ENCODE measurements at regions not wholly inside any gene's neighbourhood (a gene's known extent, or its start where the extent isn't known, plus 50 kb on each side); places are given as distances from the start of the nearest gene placed in this dataset.

DNA sequence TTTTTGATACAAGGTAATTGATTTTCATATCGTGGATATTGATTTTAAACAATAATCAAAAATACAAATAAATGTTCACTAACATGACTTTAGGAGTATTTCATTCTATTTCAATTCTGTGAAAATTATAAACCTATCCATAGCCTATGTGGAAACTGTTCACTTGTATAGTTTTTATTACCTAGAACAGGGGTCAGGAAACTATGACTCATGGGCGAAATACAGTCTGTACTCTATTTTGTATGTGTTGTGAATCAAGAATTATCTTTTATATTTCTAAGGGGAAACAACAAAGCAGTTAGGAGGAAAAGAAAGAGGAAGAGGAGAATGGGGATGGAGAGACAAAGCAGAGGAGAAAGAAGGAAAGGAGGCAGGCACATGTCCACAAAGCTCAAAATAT lies 181.7 kb upstream of the VRK2 start:
- no peak overlapping the region for H3K4me3 ChIP-seq (ENCODE audit: low read depth, low read length)
- DNase-seq (ENCODE audit: low read depth), result no peak

DNA sequence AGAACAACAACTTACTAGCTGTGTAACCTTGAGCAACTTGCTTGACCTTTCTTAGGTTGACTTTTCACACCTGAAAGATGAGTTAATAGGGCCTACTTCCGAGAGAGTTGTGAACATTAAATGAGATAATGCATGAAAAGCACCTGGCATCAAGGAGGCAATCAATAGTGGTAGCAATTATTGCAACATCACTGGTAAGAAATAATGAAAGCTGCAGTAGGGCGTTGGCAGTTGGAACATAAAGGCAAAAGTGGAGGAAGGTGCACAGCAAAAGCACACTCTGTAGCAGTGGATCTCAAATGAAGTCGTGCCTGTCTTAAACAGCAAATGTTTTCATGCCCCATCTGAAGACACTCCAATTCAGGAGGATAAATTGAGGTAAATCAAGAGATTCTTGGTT lies 178.9 kb upstream of the VRK2 start:
- no peak overlapping the region for H3K4me3 ChIP-seq (ENCODE audit: low read depth, low read length)
- no peak for DNase-seq (ENCODE audit: low read depth)

DNA sequence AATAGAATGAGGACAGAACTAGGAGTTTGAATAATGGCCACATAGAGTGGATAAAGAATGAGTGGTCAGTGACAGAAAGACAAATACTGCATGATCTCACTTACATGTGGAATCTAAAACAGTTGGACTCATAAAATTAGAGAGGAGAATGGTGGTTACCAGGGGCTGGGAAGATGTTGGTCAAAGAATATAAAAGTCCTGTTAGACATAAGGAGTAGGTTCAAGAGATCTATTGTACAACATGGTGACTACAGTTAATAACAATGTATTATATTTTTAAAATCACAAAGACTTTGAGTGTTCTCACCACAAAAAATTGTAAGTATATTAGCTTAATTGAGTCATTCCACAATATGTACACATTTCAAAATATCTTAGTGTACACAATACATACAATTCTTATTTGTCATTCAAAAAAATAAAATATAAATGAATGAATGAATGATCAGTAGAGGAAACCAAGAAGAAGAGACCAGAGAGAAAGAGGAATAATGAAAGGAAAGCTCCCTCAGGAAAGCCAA lies 177.9 kb upstream of the VRK2 start:
- no peak overlapping the region for H3K4me3 ChIP-seq (ENCODE audit: low read depth, low read length)
- no peak for DNase-seq (ENCODE audit: low read depth)

DNA sequence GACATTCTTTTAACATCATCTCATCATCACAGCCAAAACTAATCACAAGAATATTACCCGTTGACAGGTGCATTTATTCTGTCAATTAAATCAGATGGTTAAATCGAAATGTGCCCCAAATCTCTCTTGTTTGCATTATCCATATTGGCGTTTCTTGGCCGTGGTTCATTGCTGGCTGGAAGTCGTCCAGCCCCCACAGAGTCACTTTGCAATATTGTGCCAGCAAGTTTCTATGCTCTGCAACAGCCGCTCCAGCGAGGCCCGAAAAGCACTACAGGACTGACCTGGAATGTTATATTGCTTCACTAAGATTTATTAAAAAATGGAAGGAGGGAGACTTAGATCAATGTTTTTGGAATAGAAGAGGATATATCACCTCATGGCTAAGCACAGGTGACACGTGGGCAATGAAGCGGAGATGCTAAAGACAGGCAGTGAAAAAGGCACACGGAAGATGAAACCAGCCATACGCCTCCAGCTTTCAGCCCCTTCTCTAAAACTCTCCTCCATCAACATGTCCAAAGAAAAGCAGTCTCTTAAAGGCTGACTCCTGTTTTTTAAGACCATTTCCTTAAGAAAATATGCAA lies 176.8 kb upstream of the VRK2 start:
- H3K4me3 ChIP-seq (ENCODE audit: low read depth, low read length), result no peak overlapping the region
- no peak for DNase-seq (ENCODE audit: low read depth)

DNA sequence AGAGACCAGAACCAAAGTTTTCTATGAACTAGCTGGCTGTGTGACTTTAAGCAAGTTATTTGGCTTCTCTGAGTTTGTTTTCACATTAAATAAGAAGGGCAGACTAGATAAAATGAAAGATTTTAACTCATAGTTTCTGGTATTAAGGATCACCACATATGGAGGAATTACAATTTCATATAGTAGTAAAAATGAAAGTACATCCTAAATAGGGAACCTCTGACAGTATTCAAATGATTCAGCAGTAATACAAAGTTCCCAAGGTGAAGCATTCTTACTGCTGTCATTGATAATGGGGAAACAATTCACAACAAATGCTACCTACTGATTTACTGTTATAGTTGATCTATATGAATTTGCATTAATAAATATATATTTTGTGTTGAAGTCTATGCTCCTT lies 170.3 kb upstream of the VRK2 start:
- no peak overlapping the region for H3K4me3 ChIP-seq (ENCODE audit: low read depth, low read length)
- no peak for DNase-seq (ENCODE audit: low read depth)

DNA sequence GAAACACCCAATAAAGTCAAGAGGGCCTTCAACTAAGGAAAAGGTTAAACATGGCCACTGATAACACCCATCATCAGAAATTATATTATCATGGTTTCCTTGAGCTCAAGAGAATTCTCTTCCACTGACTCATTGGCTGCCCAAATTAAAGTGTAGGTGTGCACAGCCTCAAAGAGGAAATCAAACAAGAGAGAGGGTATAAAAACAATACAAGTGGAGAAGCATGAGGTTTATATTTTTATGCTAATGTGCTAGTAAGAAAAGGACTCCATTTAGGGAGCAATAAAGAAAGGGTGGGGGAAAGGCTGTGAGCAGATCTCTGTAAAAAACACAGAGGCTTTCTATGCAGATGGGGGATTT lies 168.8 kb upstream of the VRK2 start:
- no peak overlapping the region for H3K4me3 ChIP-seq (ENCODE audit: low read depth, low read length)
- no peak for DNase-seq (ENCODE audit: low read depth)

DNA sequence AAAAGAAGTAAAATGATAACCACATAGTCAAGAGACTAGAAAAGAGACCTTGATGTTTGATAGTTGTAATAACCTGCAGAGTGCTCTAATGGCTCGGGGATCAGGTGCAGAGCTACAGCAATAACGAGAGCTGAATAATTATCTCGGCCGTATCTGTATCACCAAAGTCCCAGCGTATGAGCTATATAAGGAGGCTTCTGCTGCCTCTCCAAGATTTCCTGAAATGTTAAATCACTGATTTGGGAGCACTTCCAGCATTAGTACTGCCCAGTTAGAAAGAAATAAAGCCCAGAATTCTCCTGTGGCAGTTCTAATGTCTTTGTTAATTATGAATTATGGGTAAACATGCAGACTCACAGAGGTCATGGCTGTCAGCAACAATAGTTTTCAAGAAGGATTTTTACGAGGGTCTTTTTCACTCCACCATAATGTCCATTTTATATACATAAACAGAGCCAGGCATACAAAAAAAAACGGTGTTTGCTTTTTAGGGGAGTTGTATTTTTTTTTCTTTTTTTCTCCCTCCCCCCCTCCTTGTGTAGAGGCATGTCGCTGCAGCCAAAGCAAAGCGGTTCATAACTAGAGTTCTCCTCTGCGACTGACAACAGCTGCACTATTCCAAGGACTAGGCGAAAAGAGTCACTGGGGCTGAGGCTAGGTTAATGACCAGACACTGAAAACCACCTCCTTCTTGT lies 168.3 kb upstream of the VRK2 start:
- no peak for DNase-seq (ENCODE audit: low read depth)
- H3K4me3 ChIP-seq (ENCODE audit: low read depth, low read length), result no peak overlapping the region

DNA sequence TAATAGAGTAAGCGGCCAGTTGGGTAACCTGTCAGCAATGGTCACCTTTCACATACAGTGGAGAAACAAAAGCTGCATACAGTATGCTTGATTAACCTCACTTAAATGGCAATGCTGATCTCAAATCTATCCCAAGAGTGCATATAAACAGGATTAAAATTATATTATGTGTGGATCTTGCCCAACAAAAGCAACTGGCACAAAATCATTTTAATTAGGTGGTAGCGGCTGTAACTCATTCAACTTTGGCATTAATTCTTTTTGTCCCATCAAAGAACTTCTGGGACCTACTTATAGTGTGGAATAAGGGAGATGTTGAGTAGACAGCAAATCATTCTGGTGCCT lies 167.8 kb upstream of the VRK2 start:
- no peak for DNase-seq (ENCODE audit: low read depth)

DNA sequence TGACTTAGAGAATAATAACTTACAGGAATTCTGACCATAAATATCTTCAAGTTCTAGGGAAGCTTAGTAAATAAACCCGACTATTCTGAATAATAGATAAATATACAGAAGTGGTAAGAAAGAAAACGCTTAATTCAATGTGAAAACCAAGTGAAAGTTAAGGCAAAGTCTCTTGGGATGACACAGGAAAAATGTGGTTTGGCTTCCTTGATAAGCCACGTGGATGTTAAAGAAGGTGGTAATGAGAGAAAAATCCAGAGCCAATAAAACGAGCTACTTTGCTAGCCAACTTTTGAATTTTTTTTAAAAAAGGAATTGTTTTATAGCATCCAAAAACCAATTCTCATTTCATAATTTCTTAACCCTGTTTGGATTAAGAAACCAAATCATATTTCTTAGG lies 166.2 kb upstream of the VRK2 start:
- no peak for DNase-seq (ENCODE audit: low read depth)
- H3K4me3 ChIP-seq (ENCODE audit: low read depth, low read length), result no peak overlapping the region

More for the DNA sequence above, 167.8 kb upstream of the VRK2 start:
- no peak overlapping the region for H3K4me3 ChIP-seq (ENCODE audit: low read depth, low read length)

DNA sequence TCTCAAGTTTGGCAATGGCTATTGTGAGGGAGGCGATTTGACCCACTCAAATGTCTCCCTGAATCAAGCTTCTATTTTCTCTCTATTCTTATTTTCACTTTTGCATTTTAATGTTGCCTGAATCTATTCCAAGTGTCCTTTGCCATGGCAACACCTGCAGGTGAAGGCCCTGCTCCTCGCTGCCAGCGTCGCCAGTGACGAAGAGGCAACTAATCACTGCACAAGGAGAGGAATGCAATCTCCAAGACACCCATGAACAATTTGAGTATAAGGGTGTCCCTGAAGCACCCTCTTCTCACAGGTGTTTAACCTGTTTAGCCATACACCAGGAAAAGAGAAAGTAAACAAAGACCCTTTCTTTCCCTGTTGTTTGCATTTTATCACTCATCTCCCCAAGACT lies 165.6 kb upstream of the VRK2 start:
- no peak for DNase-seq (ENCODE audit: low read depth)
- no peak overlapping the region for H3K4me3 ChIP-seq (ENCODE audit: low read depth, low read length)

DNA sequence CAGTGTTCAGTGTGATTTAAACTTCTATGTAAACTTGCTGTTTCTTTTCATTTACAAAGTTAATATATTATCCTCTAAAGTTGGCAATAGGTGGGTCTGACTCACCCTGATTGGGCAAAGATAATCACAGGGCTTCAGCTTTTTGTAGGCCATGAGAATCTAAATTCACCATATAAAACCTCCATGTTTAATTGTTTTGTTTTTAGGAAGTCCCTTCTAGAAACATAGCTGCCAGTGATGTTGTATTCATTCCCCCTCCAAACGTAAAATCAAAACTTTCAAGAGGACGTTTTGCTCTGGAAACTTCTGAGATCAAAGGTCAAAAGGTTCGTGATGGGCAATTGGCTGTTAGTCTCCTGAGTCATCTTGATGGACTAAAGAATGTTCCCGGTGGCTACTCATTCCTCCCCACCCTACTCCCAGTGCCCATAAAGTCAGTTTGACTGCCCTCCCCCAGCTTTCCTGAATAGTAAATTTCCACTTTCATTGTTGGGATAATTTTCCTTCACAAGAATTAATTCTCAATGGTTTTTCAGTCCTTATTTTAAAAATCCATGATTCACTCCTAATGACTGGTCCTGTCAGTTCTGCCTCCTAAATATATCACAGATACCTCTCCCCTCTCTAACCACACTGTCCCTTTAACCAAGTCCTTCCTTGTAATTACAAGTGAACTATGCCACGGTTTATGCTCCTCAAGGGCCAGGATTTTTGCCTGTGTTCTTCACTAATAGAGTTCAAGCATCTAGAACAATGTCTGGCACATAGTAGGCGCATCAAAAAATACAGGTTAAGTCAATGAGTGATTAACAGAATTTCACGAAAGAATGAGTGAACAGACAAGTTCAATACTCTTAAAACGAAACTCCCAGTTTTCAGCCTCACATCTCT lies 164.4 kb upstream of the VRK2 start:
- peak; percentile 51 for DNase-seq (ENCODE audit: low read depth)
- no peak overlapping the region for H3K4me3 ChIP-seq (ENCODE audit: low read depth, low read length)

DNA sequence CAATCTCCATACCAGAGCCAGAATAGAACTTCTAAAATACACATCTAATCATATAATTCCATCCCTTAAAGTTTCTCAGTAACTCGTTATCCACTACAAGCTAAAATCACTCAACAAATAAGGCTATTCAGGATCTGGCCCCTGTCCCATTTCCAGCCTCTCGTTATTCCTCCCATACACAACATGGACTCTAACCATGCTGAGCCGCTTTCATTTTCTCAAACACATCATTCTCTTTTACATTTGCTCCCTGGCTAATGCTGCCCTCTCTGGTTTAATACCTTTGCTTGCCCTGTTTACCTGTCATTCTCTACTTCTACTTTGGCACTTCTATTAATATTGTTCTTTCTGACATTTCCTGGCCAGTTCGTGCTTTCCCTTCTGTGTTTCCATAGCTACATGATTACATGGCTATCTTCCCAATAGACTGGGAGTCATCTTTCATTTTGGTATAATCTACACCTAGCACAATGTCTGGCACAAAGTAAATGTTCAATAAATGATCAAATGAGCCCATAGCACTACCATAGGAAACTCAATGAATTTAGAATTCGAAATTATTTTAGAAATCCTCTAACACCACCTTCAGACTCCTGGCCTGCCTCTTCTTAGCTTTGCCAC lies 163.6 kb upstream of the VRK2 start:
- H3K4me3 ChIP-seq (ENCODE audit: low read depth, low read length), result no peak overlapping the region

DNA sequence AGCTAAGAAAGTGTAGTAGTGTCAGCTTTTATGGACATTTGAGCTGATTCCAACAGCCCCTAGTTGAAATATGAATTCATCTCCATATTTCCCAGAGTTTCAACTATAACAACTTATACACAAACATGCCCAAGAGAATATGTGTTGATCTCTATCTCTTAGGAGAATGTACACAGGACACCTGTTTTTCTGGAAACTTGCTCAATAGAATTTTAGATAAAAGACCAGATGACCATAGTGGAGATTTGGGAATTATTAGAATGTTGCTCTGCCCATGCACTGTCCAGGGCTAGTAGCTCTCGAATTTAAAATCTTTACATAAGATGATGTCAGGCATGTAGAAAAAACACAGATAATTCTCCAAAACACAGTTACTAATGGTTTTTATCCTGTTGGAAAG lies 162.3 kb upstream of the VRK2 start:
- H3K4me3 ChIP-seq (ENCODE audit: low read depth, low read length), result no peak overlapping the region
- DNase-seq (ENCODE audit: low read depth), result no peak

More for the DNA sequence above, 163.6 kb upstream of the VRK2 start:
- no peak for DNase-seq (ENCODE audit: low read depth)

DNA sequence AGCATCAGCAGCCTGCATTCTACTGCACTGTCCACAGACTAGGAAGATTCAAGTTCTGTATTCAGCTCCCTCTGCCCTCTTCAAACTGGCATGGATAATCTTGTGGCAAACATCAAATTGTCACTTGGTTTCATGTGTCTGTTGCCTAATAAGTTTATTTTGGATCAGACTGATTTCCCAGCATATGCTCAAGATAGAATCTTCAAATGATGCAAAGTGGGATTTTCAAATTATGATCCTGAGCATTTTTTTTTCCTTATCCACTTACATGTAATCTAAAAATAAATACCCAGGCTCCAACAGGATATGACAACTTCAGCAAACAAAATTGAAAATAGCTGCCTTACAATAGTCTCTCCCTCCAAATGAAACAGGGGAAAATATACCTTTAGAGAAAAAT lies 160.9 kb upstream of the VRK2 start:
- H3K4me3 ChIP-seq (ENCODE audit: low read depth, low read length), result no peak overlapping the region
- no peak for DNase-seq (ENCODE audit: low read depth)

DNA sequence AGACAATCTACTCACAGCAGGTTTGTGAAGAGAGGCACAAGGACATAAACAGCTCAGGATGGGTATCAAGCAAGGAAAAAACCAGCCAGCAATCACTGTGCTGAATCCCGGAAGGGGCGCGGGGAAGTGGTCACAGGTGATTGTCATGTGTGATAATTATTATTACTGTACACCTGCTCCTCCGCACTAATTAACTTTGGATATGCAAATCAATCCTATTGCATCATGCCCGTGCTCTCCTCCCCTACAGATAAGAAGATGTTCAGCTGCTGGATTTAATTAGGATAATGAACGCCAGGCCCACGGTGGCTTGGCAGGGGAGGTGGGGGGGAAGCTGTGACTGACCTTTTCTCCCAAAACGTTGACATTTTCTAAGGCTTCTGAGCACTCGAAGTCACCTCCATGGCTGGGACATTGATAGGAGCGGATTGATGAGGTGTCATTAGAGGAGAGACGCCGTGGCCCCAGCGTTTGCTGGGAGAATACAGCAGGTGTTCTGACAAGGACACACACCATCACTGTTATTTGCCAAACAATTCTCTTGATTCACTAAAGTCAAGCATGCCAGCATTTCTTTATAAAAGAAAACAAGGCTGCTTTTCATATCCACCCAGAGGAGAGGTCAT lies 160.3 kb upstream of the VRK2 start:
- no peak for DNase-seq (ENCODE audit: low read depth)
- H3K4me3 ChIP-seq (ENCODE audit: low read depth, low read length), result no peak overlapping the region

DNA sequence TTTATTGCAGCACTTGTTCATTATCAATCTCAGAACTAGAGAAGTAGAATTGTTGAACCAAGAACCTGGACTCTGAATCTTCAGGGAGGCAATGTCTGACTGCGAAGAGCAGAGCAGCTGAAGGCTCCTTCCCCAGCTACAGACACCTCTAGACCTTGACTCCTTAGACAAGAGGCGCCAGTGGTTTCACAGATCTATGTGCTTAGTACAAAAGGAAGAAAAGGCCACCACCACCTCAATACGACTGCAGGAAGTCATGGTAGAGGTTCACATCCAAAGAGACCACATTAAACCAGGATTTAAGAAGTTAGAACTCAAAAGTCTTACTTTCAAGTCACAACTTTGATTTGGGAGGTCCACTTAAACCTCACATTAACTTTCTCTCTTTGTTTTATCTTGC lies 158.1 kb upstream of the VRK2 start:
- H3K4me3 ChIP-seq (ENCODE audit: low read depth, low read length), result no peak overlapping the region
- no peak for DNase-seq (ENCODE audit: low read depth)

DNA sequence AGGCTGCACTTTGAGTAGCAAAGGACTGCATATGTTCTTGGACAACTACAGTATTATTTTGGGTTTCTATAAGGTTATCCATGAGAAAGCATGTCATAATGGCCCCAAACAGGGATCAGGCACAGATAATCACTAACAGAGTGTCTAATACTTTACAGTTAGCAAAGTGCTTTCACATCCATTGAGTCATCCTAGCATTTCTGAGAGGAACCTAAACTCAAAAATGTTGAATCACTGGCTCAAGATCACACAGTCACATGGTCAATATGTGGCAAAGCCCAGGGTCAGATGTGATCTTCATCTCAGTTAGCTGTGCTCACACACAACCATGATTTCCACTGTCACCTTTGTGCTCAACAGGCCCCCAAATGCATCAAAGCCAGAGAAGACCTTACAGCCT lies 156.1 kb upstream of the VRK2 start:
- peak; percentile 43 for DNase-seq (ENCODE audit: low read depth)
- no peak overlapping the region for H3K4me3 ChIP-seq (ENCODE audit: low read depth, low read length)

DNA sequence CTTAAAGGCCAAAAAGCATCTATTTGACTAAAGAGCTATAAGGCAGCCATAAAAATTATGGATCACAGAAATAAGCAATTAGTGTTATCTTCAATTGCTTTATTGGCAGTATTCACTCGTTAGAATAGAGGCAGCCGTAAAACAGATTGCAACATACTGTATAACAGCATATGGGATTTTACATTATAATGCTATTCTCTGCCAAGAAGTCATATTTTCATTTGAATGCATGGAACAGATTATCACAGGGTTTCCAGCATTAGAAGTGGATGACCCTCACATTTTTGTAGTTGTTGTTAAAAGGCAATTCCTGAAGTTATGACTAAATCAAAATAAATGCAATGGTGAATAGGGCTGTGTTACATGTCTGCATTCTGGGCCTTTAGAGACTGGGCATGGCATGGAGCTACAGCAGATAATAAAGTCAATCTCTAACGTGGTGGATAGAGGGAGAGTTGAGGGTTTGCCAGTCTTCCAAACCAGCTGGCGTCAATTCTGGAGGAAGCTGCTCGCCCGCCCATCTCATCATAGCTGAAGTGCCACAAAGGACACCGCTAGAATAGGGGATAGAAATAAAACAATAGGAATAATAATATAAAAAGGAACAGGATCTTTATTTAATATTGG lies 155.4 kb upstream of the VRK2 start:
- DNase-seq (ENCODE audit: low read depth), result no peak
- H3K4me3 ChIP-seq (ENCODE audit: low read depth, low read length), result no peak overlapping the region

DNA sequence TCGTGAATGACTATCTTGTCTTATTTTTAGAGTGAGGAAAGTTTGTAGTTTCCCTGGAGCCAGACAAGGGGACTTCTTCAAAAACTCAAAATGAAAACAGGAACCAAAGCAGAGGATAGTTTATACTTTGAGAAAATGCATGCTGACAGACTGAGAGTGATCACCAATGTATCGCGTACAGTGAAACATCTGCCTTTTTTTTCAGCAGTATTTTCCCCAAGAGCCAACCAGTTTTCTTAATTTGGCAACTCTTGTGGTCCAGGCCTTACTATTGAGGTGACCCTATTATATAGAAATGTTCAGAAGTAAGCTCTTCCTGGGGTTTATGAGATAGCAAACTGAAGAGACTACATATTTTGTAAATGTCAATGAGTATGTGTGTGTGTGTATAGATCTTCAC lies 153.7 kb upstream of the VRK2 start:
- DNase-seq (ENCODE audit: low read depth), result no peak

More for the DNA sequence above, 153.7 kb upstream of the VRK2 start:
- no peak overlapping the region for H3K4me3 ChIP-seq (ENCODE audit: low read depth, low read length)
